ENCODE measurements at regions not wholly inside any gene's neighbourhood (a gene's known extent, or its start where the extent isn't known, plus 50 kb on each side); places are given as distances from the start of the nearest gene placed in this dataset.

DNA sequence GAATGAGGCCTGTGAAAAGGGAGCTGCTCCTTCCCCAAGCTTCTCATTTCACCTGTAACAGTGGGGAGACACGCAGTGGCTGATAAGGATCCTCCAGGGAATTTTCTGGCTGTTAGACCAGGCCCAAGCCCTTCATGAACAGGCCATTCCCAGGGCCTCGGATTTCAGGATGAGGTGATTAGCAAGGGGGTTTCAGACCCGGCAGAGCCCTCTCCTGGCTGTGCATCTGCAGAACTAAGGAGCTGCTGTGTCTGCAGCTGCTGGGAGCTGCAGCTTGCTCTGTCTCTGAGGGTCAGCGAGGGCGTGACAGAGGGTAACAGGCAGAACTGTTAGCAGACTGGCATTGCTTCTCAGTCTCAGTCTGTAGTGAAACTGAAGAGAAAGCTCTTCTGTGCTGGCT lies 110.4 kb downstream of the KCNA5 start:
- TF ChIP-seq, protein P1, sequence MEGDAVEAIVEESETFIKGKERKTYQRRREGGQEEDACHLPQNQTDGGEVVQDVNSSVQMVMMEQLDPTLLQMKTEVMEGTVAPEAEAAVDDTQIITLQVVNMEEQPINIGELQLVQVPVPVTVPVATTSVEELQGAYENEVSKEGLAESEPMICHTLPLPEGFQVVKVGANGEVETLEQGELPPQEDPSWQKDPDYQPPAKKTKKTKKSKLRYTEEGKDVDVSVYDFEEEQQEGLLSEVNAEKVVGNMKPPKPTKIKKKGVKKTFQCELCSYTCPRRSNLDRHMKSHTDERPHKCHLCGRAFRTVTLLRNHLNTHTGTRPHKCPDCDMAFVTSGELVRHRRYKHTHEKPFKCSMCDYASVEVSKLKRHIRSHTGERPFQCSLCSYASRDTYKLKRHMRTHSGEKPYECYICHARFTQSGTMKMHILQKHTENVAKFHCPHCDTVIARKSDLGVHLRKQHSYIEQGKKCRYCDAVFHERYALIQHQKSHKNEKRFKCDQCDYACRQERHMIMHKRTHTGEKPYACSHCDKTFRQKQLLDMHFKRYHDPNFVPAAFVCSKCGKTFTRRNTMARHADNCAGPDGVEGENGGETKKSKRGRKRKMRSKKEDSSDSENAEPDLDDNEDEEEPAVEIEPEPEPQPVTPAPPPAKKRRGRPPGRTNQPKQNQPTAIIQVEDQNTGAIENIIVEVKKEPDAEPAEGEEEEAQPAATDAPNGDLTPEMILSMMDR (conservative IDR thresholded peaks at IDR 0.05), result no peak
- no peak for TF ChIP-seq ZFX (IDR thresholded peaks at IDR 0.05)

All from C4-2B (cell line).